Activated CD4-positive, CD25-positive, alpha-beta regulatory T cell (primary cell): ENCODE measurements at regions not wholly inside any gene's neighbourhood (a gene's known extent, or its start where the extent isn't known, plus 50 kb on each side); places are given as distances from the start of the nearest gene placed in this dataset.
"Not testable (repeated sequence)": the region's sequence is repeated elsewhere in the genome, so short reads cannot be mapped to it uniquely, and the experiment has no call there.

Experiments
- DNase-seq, 4 experiments: peaks; one replicate each; lab custom pipeline; 2025; lab: John Stamatoyannopoulos, UW

- DNase-seq = not testable (repeated sequence)
Observed at GRCh38 chr17:64800987-64801386, 118.3 kb downstream of the LRRC37A3 start.

- not testable (repeated sequence) for DNase-seq
Observed at GRCh38 chr17:64800361-64800895, 118.8 kb downstream of the LRRC37A3 start.

- DNase-seq = not testable (repeated sequence)
Observed at GRCh38 chr17:64799543-64800188, 119.6 kb downstream of the LRRC37A3 start.

GRCh38 chr17:64798961-64799360 lies 120.3 kb downstream of the LRRC37A3 start:
- DNase-seq = not testable (repeated sequence)

- not testable (repeated sequence) for DNase-seq
Observed at GRCh38 chr17:64798489-64798790, 120.8 kb downstream of the LRRC37A3 start.

GRCh38 chr17:64797746-64798488 lies 121.4 kb downstream of the LRRC37A3 start:
- not testable (repeated sequence) for DNase-seq

GRCh38 chr17:64795342-64795741 lies 123.9 kb downstream of the LRRC37A3 start:
- DNase-seq = not testable (repeated sequence)

- DNase-seq = not testable (repeated sequence)
Observed at GRCh38 chr17:64794548-64795274, 124.6 kb downstream of the LRRC37A3 start.

GRCh38 chr17:64794113-64794512 lies 125.2 kb downstream of the LRRC37A3 start:
- not testable (repeated sequence) for DNase-seq

GRCh38 chr17:64792793-64793575 lies 126.3 kb downstream of the LRRC37A3 start:
- not testable (repeated sequence) for DNase-seq

GRCh38 chr17:64792276-64792675 lies 127.0 kb downstream of the LRRC37A3 start:
- DNase-seq = not testable (repeated sequence)

- not testable (repeated sequence) for DNase-seq
Observed at GRCh38 chr17:64791691-64792090, 127.6 kb downstream of the LRRC37A3 start.

GRCh38 chr17:64791226-64791625 lies 128.1 kb downstream of the LRRC37A3 start:
- DNase-seq = not testable (repeated sequence)

GRCh38 chr17:64790690-64791089 lies 128.6 kb upstream of the SMURF2 start:
- not testable (repeated sequence) for DNase-seq

- not testable (repeated sequence) for DNase-seq
Observed at GRCh38 chr17:64790193-64790592, 128.1 kb upstream of the SMURF2 start.

- not testable (repeated sequence) for DNase-seq
Observed at GRCh38 chr17:64789061-64789445, 126.9 kb upstream of the SMURF2 start.

- DNase-seq = no peak
Observed at GRCh38 chr17:64788286-64789060, 126.4 kb upstream of the SMURF2 start.

- no peak for DNase-seq
Observed at GRCh38 chr17:64787921-64788271, 125.8 kb upstream of the SMURF2 start.

- DNase-seq = no peak
Observed at GRCh38 chr17:64787255-64787920, 125.3 kb upstream of the SMURF2 start.

GRCh38 chr17:64786337-64786736 lies 124.2 kb upstream of the SMURF2 start:
- DNase-seq = no peak
